ENCODE measurements at regions not wholly inside any gene's neighbourhood (a gene's known extent, or its start where the extent isn't known, plus 50 kb on each side); places are given as distances from the start of the nearest gene placed in this dataset.

DNA sequence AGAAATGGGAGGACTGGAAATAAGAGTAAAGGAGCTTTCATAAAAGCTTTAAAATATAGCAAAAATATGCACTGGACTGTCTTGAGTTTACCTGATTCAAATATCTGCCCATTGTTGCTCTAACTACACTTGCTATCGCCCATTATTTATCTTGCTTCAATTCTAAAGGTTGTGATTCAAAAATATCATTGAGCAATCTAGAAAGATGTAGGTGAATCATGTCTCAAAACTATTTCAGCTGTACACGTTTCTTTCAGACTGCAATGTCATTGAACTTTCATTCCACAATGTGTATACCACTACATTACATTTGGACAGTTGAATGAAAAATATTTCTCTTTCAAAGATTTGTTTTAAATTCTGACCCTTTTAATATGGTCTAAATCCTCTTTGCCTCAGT, 545.6 kb downstream of the BMP2 start:
- TF ChIP-seq, protein P1, sequence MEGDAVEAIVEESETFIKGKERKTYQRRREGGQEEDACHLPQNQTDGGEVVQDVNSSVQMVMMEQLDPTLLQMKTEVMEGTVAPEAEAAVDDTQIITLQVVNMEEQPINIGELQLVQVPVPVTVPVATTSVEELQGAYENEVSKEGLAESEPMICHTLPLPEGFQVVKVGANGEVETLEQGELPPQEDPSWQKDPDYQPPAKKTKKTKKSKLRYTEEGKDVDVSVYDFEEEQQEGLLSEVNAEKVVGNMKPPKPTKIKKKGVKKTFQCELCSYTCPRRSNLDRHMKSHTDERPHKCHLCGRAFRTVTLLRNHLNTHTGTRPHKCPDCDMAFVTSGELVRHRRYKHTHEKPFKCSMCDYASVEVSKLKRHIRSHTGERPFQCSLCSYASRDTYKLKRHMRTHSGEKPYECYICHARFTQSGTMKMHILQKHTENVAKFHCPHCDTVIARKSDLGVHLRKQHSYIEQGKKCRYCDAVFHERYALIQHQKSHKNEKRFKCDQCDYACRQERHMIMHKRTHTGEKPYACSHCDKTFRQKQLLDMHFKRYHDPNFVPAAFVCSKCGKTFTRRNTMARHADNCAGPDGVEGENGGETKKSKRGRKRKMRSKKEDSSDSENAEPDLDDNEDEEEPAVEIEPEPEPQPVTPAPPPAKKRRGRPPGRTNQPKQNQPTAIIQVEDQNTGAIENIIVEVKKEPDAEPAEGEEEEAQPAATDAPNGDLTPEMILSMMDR (conservative IDR thresholded peaks at IDR 0.05; ENCODE audit: low read length): no peak
- TF ChIP-seq EZH2phosphoT487 (IDR thresholded peaks at IDR 0.05; ENCODE audit: borderline replicate concordance): no peak
